ENCODE measurements at regions not wholly inside any gene's neighbourhood (a gene's known extent, or its start where the extent isn't known, plus 50 kb on each side); places are given as distances from the start of the nearest gene placed in this dataset.

GRCh38 chr15:81506071-81506470 is 132.1 kb upstream of the TMC3 start:
- TF ChIP-seq CTCF (IDR thresholded peaks at IDR 0.05) (no peak), POLR2A (IDR thresholded peaks at IDR 0.05) (no peak)

Data from esophagus squamous epithelium (tissue), 4 donors.